Ectodermal cell (in vitro differentiated cells): ENCODE measurements at regions not wholly inside any gene's neighbourhood (a gene's known extent, or its start where the extent isn't known, plus 50 kb on each side); places are given as distances from the start of the nearest gene placed in this dataset.
"Not testable (repeated sequence)": the region's sequence is repeated elsewhere in the genome, so short reads cannot be mapped to it uniquely, and the experiment has no call there.

ENCODE experiments used
- H3K27ac ChIP-seq: 2 replicates; pipeline ENCODE4 v1.7.0; 2013; ENCODE audit warnings: mild to moderate bottlenecking, low read depth, low read length; ENCODE audit not compliant: insufficient read depth, poor library complexity, severe bottlenecking
- H3K27me3 ChIP-seq: 2 replicates; pipeline ENCODE4 v1.7.0; 2013; ENCODE audit warnings: mild to moderate bottlenecking, low read length; ENCODE audit not compliant: insufficient read depth, control insufficient read depth, poor library complexity, severe bottlenecking
- H3K36me3 ChIP-seq: one replicate; pipeline ENCODE4 v1.7.0; 2013; ENCODE audit warnings: low read length; ENCODE audit not compliant: control insufficient read depth, insufficient read depth
- H3K4me1 ChIP-seq: one replicate; pipeline ENCODE4 v1.7.0; 2013; ENCODE audit warnings: low read length; ENCODE audit not compliant: control insufficient read depth, insufficient read depth
- H3K4me3 ChIP-seq: 2 replicates; pipeline ENCODE4 v1.7.0; 2013; ENCODE audit warnings: low read depth, low read length, control low read depth; ENCODE audit not compliant: insufficient read depth
- H3K9me3 ChIP-seq: 2 replicates; pipeline ENCODE4 v1.7.0; 2013; ENCODE audit warnings: mild to moderate bottlenecking, low read length, moderate library complexity; ENCODE audit not compliant: control insufficient read depth
- WGBS, 2 experiments: methylation state at CpG; one replicate each; pipeline ENCODE4 v1.1.7; 2013; ENCODE audit warnings: missing lambda C conversion rate in 2 of 2; 5-methylcytosine and 5-hydroxymethylcytosine counted together

DNA sequence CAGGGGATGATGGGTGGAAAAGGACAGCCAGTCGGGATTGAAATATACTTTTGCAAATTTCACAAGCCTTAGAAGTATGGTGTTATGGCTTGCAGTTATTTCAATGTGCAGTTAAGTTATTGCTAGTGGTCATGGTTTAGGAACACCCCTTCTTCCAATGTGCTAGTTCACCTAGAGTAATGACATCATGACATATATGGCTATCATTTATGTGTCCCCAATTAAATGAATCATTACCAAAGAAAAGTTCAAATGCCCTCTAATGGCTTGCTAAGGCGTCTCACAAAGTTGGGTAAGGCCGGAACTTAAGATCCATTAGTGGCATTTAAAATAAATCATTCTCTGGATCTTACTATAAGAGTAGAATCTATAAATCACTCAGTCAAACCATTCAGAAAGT, 271.6 kb downstream of the SPRY2 start:
- Histone ChIP-seq H3K27ac (no peak overlapping the region), H3K4me3 (no peak overlapping the region), H3K27me3 (no peaks in the 10 kb centered on the region), H3K4me1 (peaks cover 4% of the 10 kb centered on the region), H3K36me3 (no peaks in the 10 kb centered on the region), H3K9me3 (no peaks in the 10 kb centered on the region)
- 90 to 95% methylated on average over 3 of the region's 3 CpGs for WGBS, 2 experiments

DNA sequence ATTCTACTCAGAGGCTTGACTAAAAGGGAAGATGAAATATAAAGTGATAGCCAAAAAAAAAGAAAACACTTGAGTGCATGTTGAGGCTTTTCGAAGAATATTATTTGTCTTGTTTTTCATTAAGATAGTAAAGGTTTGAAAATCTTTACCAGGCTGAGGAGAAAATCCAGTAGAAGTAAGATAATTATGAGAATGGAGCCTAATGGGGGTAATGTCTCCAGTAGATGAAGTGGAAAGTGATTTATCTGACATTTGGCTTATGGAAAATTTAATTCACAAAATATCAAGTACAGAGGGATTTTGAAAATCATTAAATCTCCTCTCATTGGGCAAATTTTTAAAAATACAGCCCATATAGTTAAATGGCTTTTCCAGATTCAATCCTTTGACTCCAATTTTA, 274.9 kb downstream of the SPRY2 start:
- WGBS, 2 experiments: 43 to 51% methylated on average over 1 of the region's 1 CpG
- no peaks in the 10 kb centered on the region for H3K9me3 ChIP-seq
- H3K27ac ChIP-seq: no peak overlapping the region
- no peaks in the 10 kb centered on the region for H3K36me3 ChIP-seq
- H3K4me1 ChIP-seq: peaks cover 4% of the 10 kb centered on the region
- no peaks in the 10 kb centered on the region for H3K27me3 ChIP-seq
- no peak overlapping the region for H3K4me3 ChIP-seq

DNA sequence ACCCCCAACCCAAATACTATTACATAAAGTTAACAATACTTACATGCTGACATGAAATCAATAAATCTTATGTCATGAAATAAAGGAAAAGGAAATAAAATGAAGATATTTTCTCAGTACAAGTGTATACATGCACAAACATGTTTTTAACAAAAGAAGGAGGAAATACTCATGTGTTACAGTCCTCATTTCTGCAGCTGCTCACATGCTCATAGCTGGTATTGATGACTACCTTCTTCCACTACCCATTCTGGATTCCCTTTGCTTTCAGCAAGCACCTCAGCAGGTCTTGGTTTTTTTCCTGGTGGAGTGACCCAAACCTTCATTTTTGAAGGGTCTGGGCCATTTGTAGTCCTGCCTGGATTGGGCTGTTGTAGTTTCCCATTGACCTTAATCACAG, 278.5 kb downstream of the SPRY2 start:
- not testable (repeated sequence) for H3K4me3 ChIP-seq, H3K36me3 ChIP-seq, H3K27me3 ChIP-seq, H3K27ac ChIP-seq, H3K9me3 ChIP-seq, H3K4me1 ChIP-seq

DNA sequence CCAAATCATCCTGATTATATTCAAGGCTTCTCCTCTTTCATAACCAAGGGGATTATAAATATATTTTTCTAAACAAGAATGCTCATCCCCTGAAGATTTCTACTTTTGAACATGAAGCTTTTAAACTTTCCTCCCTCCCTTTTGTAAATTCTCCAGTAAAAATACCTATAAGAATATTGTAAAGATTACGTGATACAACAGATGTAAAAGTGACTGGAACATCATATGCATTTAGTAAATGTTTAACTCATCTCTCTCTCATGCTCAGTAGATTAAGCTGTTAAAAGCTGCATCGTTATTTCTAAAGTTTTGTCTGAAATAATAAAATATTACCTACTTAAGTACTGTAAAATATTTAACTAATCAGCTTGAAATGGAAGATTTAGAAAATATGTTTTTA, 281.1 kb downstream of the SPRY2 start:
- H3K9me3 ChIP-seq: no peaks in the 10 kb centered on the region
- H3K36me3 ChIP-seq: no peaks in the 10 kb centered on the region
- H3K27ac ChIP-seq: no peak overlapping the region
- H3K4me1 ChIP-seq: peaks cover 7% of the 10 kb centered on the region
- no CpG with 5 or more reads among the region's 2 CpGs for WGBS, 2 experiments
- H3K27me3 ChIP-seq: no peaks in the 10 kb centered on the region
- no peak overlapping the region for H3K4me3 ChIP-seq

DNA sequence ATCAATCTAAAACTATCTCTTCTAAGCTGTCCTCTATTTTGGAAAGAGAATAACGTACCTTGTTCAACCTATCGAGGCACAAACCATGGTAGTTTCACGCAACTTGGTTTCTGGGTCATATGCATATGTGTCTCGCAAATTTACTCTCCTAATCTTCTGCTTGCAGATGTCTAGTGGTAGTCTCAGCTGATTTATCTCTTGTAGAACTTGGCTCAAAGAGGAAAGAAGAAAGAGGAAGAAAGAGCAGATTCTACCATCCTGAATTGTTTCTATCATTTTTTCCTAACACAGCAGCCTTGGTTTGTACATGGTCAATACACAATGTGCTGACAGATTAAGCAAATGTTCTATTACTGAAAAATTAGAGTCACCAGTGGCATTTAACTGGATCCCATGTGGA, 282.3 kb downstream of the SPRY2 start:
- no peaks in the 10 kb centered on the region for H3K36me3 ChIP-seq
- H3K27ac ChIP-seq: no peak overlapping the region
- H3K4me3 ChIP-seq: no peak overlapping the region
- H3K9me3 ChIP-seq: no peaks in the 10 kb centered on the region
- WGBS, 2 experiments: 95 to 97% methylated on average over 4 of the region's 4 CpGs
- H3K4me1 ChIP-seq: peaks cover 7% of the 10 kb centered on the region
- H3K27me3 ChIP-seq: no peaks in the 10 kb centered on the region

DNA sequence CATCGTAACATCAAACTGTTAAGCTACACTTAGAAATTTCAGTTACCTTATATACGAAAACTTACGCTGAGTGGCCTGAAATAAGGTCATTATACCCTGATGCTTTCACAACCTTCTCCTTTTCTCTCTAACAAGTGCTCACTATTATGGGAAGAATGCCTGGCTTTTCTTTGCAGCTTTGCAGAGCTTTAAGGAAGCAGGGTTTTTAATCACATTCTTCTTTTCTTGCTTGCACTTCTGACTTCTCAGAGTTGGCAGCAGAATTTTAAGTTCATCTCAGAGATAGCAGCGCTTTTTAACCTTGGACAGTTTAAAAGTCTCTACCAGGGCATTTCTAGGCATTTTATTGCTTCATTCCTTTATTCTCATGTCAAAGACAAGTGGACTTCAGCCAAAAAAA, 285.1 kb downstream of the SPRY2 start:
- no peak overlapping the region for H3K27ac ChIP-seq
- H3K36me3 ChIP-seq: no peaks in the 10 kb centered on the region
- peaks cover 7% of the 10 kb centered on the region for H3K4me1 ChIP-seq
- H3K27me3 ChIP-seq: no peaks in the 10 kb centered on the region
- 85 to 89% methylated on average over 4 of the region's 4 CpGs for WGBS, 2 experiments
- H3K4me3 ChIP-seq: no peak overlapping the region
- H3K9me3 ChIP-seq: no peaks in the 10 kb centered on the region

DNA sequence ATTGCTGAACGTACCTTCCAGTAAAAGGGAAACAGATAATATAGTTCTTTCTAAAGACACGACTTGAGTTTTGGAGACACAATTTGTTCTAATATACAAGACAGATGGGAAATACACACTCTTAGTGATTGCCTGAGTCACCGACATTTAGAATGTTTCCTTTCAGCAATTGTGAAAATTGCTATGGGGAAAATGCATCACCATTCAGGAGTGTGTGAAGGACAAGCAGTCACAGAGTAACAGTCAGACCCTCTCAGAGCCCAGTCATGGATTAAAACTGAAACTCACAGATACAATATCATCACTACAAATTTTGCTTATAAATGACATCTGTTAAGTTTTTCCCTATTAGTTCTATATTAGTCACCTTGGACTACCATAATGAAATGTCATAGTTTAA, 286.1 kb downstream of the SPRY2 start:
- Histone ChIP-seq H3K4me1 (peaks cover 7% of the 10 kb centered on the region), H3K27me3 (no peaks in the 10 kb centered on the region), H3K9me3 (no peaks in the 10 kb centered on the region), H3K27ac (no peak overlapping the region), H3K4me3 (no peak overlapping the region), H3K36me3 (no peaks in the 10 kb centered on the region)
- 98% methylated on average over 3 of the region's 3 CpGs for WGBS, 2 experiments

GRCh38 chr13:80052286-80052685, 288.6 kb downstream of the SPRY2 start:
- H3K27me3 ChIP-seq: no peaks in the 10 kb centered on the region
- H3K9me3 ChIP-seq: no peaks in the 10 kb centered on the region
- H3K4me3 ChIP-seq: no peak overlapping the region
- no peaks in the 10 kb centered on the region for H3K36me3 ChIP-seq
- H3K4me1 ChIP-seq: peaks cover 7% of the 10 kb centered on the region
- H3K27ac ChIP-seq: no peak overlapping the region

GRCh38 chr13:80050252-80050651, 290.7 kb downstream of the SPRY2 start:
- Histone ChIP-seq H3K4me1 (no peaks in the 10 kb centered on the region), H3K27me3 (no peaks in the 10 kb centered on the region), H3K36me3 (no peaks in the 10 kb centered on the region), H3K9me3 (no peaks in the 10 kb centered on the region), H3K27ac (no peak overlapping the region), H3K4me3 (no peak overlapping the region)
- WGBS, 2 experiments: no CpG with 5 or more reads among the region's 1 CpG

- no peaks in the 10 kb centered on the region for H3K9me3 ChIP-seq
- H3K36me3 ChIP-seq: no peaks in the 10 kb centered on the region
- H3K4me1 ChIP-seq: no peaks in the 10 kb centered on the region
- 30 to 31% methylated on average over 7 of the region's 7 CpGs for WGBS, 2 experiments
- no peaks in the 10 kb centered on the region for H3K27me3 ChIP-seq
- H3K4me3 ChIP-seq: no peak overlapping the region
- no peak overlapping the region for H3K27ac ChIP-seq
Observed at GRCh38 chr13:80048802-80049201, 292.1 kb downstream of the SPRY2 start.

DNA sequence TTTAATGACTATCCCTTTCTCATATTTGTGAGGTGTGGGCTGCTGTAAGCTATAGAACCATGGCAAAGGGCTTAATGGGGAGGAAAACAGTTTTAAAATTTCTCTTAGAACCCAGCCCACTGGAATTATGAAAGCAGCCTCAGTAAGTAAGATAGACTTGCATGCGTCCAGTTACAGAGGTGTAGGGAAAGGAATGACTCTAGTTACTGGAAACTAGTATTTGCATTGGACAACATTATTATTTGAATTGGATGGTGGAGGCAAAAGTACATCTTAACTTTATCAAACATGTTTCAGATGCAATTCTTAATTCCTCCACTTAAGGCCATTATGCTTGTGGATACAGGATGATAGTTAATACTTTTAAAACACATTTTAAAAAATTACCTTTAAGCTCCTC, 292.9 kb downstream of the SPRY2 start:
- H3K27ac ChIP-seq: no peak overlapping the region
- no peaks in the 10 kb centered on the region for H3K36me3 ChIP-seq
- H3K9me3 ChIP-seq: no peaks in the 10 kb centered on the region
- no peak overlapping the region for H3K4me3 ChIP-seq
- H3K4me1 ChIP-seq: no peaks in the 10 kb centered on the region
- 89 to 94% methylated on average over 1 of the region's 1 CpG for WGBS, 2 experiments
- H3K27me3 ChIP-seq: no peaks in the 10 kb centered on the region
